GM23338 (cell line): ENCODE measurements at regions not wholly inside any gene's neighbourhood (a gene's known extent, or its start where the extent isn't known, plus 50 kb on each side); places are given as distances from the start of the nearest gene placed in this dataset.

Experiments used
- ATAC-seq: fragments of 200-7000 bp; cut with Tn5 transposase; 3 replicates; pipeline ENCODE4 v1.9.1; 2020
- DNase-seq: peaks from one replicate; pipeline ENCODE4 v3.0.0-alpha.2; 2015; ENCODE audit warnings: low spot score
- H2AFZ ChIP-seq: fragments of 200-600 bp; sonication (generic); 2 replicates; pipeline ENCODE4 v1.8.0; 2016; ENCODE audit warnings: antibody characterized with exemption, mild to moderate bottlenecking, moderate library complexity
- H3F3A ChIP-seq: fragments of 200-600 bp; sonication (generic); replicated peaks from 2 replicates; pipeline ENCODE4 v1.8.0; 2017; ENCODE audit warnings: antibody characterized with exemption, mixed run types, low read depth
- H3K27ac ChIP-seq: fragments of 200-600 bp; sonication (generic); 2 replicates; pipeline ENCODE4 v1.6.1; 2016; ENCODE audit warnings: low read depth
- H3K27me3 ChIP-seq: fragments of 200-600 bp; sonication (generic); 2 replicates; pipeline ENCODE4 v1.8.0; 2016; ENCODE audit warnings: mild to moderate bottlenecking, mixed run types, moderate library complexity; ENCODE audit not compliant: insufficient read depth
- H3K36me3 ChIP-seq: fragments of 200-600 bp; sonication (generic); 2 replicates; pipeline ENCODE4 v1.8.0; 2016; ENCODE audit warnings: mild to moderate bottlenecking; ENCODE audit not compliant: insufficient read depth
- H3K4me1 ChIP-seq: fragments of 200-600 bp; sonication (generic); 2 replicates; pipeline ENCODE4 v1.8.0; 2016; ENCODE audit warnings: mild to moderate bottlenecking, moderate library complexity; ENCODE audit not compliant: insufficient read depth
- H3K4me2 ChIP-seq: fragments of 200-600 bp; sonication (generic); 2 replicates; pipeline ENCODE4 v1.7.1; 2017; ENCODE audit warnings: mixed run types
- H3K4me3 ChIP-seq: fragments of 200-600 bp; sonication (generic); 2 replicates; pipeline ENCODE4 v1.6.1; 2016; ENCODE audit warnings: mixed run types
- H3K79me2 ChIP-seq: fragments of 200-600 bp; sonication (generic); replicated peaks from 2 replicates; pipeline ENCODE4 v1.8.0; 2017; ENCODE audit warnings: mild to moderate bottlenecking; ENCODE audit not compliant: insufficient read depth
- H3K9me2 ChIP-seq: fragments of 200-600 bp; sonication (generic); 2 replicates; pipeline ENCODE4 v1.8.0; 2017; ENCODE audit not compliant: insufficient read depth
- H4K20me1 ChIP-seq: fragments of 200-600 bp; sonication (generic); replicated peaks from 2 replicates; pipeline ENCODE4 v1.8.0; 2017; ENCODE audit warnings: mild to moderate bottlenecking; ENCODE audit not compliant: insufficient read depth
- H3K27ac Mint-ChIP-seq: 2 replicates; pipeline ENCODE4 v1.8.0; 2020; ENCODE audit warnings: inconsistent platforms, mild to moderate bottlenecking, moderate library complexity, mixed read lengths
- H3K27me3 Mint-ChIP-seq: 3 replicates; pipeline ENCODE4 v1.8.0; 2022; ENCODE audit warnings: low read depth, mild to moderate bottlenecking, moderate library complexity, mixed read lengths, inconsistent platforms; ENCODE audit not compliant: insufficient read depth, poor library complexity
- H3K36me3 Mint-ChIP-seq: 3 replicates; pipeline ENCODE4 v1.8.0; 2021; ENCODE audit warnings: low read depth, mild to moderate bottlenecking, inconsistent platforms, moderate library complexity, mixed read lengths
- H3K4me1 Mint-ChIP-seq: 3 replicates; pipeline ENCODE4 v1.8.0; 2020; ENCODE audit warnings: mild to moderate bottlenecking, inconsistent platforms, mixed read lengths
- H3K4me3 Mint-ChIP-seq: 3 replicates; pipeline ENCODE4 v1.8.0; 2021; ENCODE audit warnings: moderate library complexity, mild to moderate bottlenecking, inconsistent platforms, mixed read lengths
- H3K9me3 Mint-ChIP-seq: 3 replicates; pipeline ENCODE4 v1.8.0; 2020; ENCODE audit warnings: moderate library complexity, mild to moderate bottlenecking, inconsistent platforms, mixed read lengths
- CREB1 ChIP-seq: fragments of 250-450 bp; sonication (Bioruptor Pico); IDR thresholded peaks from 2 replicates; pipeline ENCODE4 v1.5.0; 2020; ENCODE audit warnings: low read depth, mild to moderate bottlenecking, moderate library complexity
- EZH2phosphoT487 ChIP-seq: fragments of 200-600 bp; sonication (generic); IDR thresholded peaks from one replicate; pipeline ENCODE4 v1.8.1; 2018; ENCODE audit warnings: antibody characterized with exemption; ENCODE audit not compliant: unreplicated experiment
- NANOG ChIP-seq: IDR thresholded peaks from 2 replicates; pipeline ENCODE4 v1.6.1; 2016; ENCODE audit warnings: antibody characterized with exemption, borderline replicate concordance
- POLR2AphosphoS5 ChIP-seq: IDR thresholded peaks from 2 replicates; pipeline ENCODE4 v1.6.1; 2016; ENCODE audit warnings: antibody characterized with exemption, low read depth
- STAT1 ChIP-seq: IDR thresholded peaks from one replicate; pipeline ENCODE4 v1.6.1; 2016; ENCODE audit warnings: antibody characterized with exemption; ENCODE audit not compliant: unreplicated experiment
- TF ChIP-seq, protein P1 (sequence below), 2 experiments: fragments of 200-600 bp in 1 of 2; sonication (generic) in 1 of 2; conservative IDR thresholded peaks; 2 replicates each; pipeline versions ENCODE4 v1.5.1 to v1.6.1; 2016 to 2017; ENCODE audit warnings: antibody characterized with exemption in 2 of 2, low read depth in 2 of 2, mild to moderate bottlenecking in 2 of 2, moderate library complexity in 1 of 2
- TF ChIP-seq, protein P2 (sequence below): IDR thresholded peaks from one replicate; pipeline ENCODE4 v1.6.1; 2018; ENCODE audit warnings: antibody characterized with exemption; ENCODE audit not compliant: unreplicated experiment
- TF ChIP-seq, protein P3 (sequence below): IDR thresholded peaks from 2 replicates; pipeline ENCODE4 v1.6.1; 2016; ENCODE audit warnings: antibody characterized with exemption

DNA sequence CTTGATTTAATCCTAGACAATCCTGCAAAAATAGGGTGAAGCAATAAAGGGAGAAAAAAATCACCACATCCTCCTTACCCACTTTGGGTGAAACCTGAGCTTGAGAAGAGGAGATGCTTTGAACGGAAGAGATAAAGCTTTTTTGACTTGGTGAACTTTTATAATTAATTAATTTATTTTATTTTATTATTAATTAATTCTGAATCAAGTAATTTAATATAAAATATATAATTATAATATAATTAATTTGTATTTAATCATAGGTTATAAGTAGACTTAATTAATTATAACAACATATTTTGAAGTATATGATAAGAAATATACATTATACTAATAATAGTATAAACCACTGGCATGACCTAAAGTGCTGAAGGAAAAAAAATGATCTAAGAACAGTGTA lies 2164.8 kb downstream of the LRRC4C start:
- Histone ChIP-seq H3K27me3 (no peaks in the 10 kb centered on the region), H2AFZ (no peak overlapping the region), H3K4me1 (no peaks in the 10 kb centered on the region), H3F3A (no peaks in the 10 kb centered on the region), H3K9me2 (no peaks in the 10 kb centered on the region), H3K36me3 (0 out of 2 replicates have a peak, but pooled peaks cover 7% of the 10 kb centered on the region), H3K4me3 (no peak overlapping the region), H3K79me2 (no peaks in the 10 kb centered on the region), H3K4me2 (no peak overlapping the region), H3K27ac (no peak overlapping the region), H4K20me1 (no peaks in the 10 kb centered on the region)
- DNase-seq (no peak), ATAC-seq (no peak)
- Mint-ChIP-seq H3K27me3 (no peaks in the 10 kb centered on the region), H3K4me3 (no peak overlapping the region), H3K36me3 (peaks cover 5% of the 10 kb centered on the region; the same call in 2 of the 3 replicates), H3K9me3 (peaks cover 28% of the 10 kb centered on the region), H3K27ac (no peak overlapping the region), H3K4me1 (no peaks in the 10 kb centered on the region)
- TF ChIP-seq NANOG (no peak), POLR2AphosphoS5 (no peak), STAT1 (no peak), EZH2phosphoT487 (no peak), CREB1 (CRISPR knock-in tag) (no peak)
- TF ChIP-seq, protein P1, sequence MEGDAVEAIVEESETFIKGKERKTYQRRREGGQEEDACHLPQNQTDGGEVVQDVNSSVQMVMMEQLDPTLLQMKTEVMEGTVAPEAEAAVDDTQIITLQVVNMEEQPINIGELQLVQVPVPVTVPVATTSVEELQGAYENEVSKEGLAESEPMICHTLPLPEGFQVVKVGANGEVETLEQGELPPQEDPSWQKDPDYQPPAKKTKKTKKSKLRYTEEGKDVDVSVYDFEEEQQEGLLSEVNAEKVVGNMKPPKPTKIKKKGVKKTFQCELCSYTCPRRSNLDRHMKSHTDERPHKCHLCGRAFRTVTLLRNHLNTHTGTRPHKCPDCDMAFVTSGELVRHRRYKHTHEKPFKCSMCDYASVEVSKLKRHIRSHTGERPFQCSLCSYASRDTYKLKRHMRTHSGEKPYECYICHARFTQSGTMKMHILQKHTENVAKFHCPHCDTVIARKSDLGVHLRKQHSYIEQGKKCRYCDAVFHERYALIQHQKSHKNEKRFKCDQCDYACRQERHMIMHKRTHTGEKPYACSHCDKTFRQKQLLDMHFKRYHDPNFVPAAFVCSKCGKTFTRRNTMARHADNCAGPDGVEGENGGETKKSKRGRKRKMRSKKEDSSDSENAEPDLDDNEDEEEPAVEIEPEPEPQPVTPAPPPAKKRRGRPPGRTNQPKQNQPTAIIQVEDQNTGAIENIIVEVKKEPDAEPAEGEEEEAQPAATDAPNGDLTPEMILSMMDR (conservative IDR thresholded peaks at IDR 0.05; ENCODE audit: low read depth in 2 of 2) = no peak
- TF ChIP-seq, protein P2, sequence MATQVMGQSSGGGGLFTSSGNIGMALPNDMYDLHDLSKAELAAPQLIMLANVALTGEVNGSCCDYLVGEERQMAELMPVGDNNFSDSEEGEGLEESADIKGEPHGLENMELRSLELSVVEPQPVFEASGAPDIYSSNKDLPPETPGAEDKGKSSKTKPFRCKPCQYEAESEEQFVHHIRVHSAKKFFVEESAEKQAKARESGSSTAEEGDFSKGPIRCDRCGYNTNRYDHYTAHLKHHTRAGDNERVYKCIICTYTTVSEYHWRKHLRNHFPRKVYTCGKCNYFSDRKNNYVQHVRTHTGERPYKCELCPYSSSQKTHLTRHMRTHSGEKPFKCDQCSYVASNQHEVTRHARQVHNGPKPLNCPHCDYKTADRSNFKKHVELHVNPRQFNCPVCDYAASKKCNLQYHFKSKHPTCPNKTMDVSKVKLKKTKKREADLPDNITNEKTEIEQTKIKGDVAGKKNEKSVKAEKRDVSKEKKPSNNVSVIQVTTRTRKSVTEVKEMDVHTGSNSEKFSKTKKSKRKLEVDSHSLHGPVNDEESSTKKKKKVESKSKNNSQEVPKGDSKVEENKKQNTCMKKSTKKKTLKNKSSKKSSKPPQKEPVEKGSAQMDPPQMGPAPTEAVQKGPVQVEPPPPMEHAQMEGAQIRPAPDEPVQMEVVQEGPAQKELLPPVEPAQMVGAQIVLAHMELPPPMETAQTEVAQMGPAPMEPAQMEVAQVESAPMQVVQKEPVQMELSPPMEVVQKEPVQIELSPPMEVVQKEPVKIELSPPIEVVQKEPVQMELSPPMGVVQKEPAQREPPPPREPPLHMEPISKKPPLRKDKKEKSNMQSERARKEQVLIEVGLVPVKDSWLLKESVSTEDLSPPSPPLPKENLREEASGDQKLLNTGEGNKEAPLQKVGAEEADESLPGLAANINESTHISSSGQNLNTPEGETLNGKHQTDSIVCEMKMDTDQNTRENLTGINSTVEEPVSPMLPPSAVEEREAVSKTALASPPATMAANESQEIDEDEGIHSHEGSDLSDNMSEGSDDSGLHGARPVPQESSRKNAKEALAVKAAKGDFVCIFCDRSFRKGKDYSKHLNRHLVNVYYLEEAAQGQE = no peak

DNA sequence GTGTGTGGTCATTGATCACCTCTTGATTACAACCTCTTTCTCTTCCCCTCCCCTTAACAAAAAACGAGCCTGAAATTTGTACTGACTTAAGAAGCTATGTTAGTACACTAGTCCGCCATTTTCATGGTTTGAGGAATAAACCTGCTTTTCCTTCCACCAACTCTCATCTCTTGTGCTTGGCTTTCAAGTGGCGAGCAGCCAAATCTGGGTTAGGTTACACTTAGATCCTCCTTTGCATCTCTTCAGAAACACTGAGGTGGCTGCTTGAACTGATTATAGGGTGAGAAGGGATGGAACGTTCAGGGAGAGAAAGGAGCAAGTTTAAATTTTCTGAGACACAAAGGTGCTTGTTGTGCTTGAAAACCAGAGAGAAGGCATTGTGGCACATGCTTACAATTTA lies 2171.4 kb downstream of the LRRC4C start:
- Histone ChIP-seq H3K4me2 (no peak overlapping the region), H3K36me3 (peaks cover 3% of the 10 kb centered on the region; the same call in 1 of the 2 replicates), H3K79me2 (no peaks in the 10 kb centered on the region), H3K4me3 (no peak overlapping the region), H3K27ac (no peak overlapping the region), H4K20me1 (no peaks in the 10 kb centered on the region), H3K9me2 (no peaks in the 10 kb centered on the region), H2AFZ (no peak overlapping the region), H3F3A (no peaks in the 10 kb centered on the region), H3K4me1 (no peaks in the 10 kb centered on the region), H3K27me3 (no peaks in the 10 kb centered on the region)
- ATAC-seq = no peak
- no peak overlapping the region for H3K4me3 Mint-ChIP-seq
- DNase-seq = no peak
- no peaks in the 10 kb centered on the region for H3K4me1 Mint-ChIP-seq
- no peak for TF ChIP-seq CREB1 (CRISPR knock-in tag)
- TF ChIP-seq, protein P2 = no peak
- TF ChIP-seq, protein P3, sequence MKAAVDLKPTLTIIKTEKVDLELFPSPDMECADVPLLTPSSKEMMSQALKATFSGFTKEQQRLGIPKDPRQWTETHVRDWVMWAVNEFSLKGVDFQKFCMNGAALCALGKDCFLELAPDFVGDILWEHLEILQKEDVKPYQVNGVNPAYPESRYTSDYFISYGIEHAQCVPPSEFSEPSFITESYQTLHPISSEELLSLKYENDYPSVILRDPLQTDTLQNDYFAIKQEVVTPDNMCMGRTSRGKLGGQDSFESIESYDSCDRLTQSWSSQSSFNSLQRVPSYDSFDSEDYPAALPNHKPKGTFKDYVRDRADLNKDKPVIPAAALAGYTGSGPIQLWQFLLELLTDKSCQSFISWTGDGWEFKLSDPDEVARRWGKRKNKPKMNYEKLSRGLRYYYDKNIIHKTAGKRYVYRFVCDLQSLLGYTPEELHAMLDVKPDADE = no peak
- TF ChIP-seq NANOG = no peak
- H3K9me3 Mint-ChIP-seq = peaks cover 36% of the 10 kb centered on the region
- no peak overlapping the region for H3K27ac Mint-ChIP-seq
- H3K36me3 Mint-ChIP-seq = peaks cover 23% of the 10 kb centered on the region
- H3K27me3 Mint-ChIP-seq = no peaks in the 10 kb centered on the region
